Fibroblast of pulmonary artery (primary cell): ENCODE measurements at regions not wholly inside any gene's neighbourhood (a gene's known extent, or its start where the extent isn't known, plus 50 kb on each side); places are given as distances from the start of the nearest gene placed in this dataset.

Experiments used
- DNase-seq: peaks from one replicate; pipeline ENCODE4 v3.0.0-alpha.2; 2010; ENCODE audit warnings: low read depth
- H3K4me3 ChIP-seq: replicated peaks from 2 replicates; pipeline ENCODE4 v1.5.1; 2011; ENCODE audit warnings: low read depth, mild to moderate bottlenecking, control low read depth, low read length, moderate library complexity
- TF ChIP-seq, protein P1 (sequence below): IDR thresholded peaks from 2 replicates; pipeline ENCODE4 v1.5.1; 2011; ENCODE audit warnings: mild to moderate bottlenecking, control low read depth, low read length, inconsistent platforms; ENCODE audit errors: missing control alignments

DNA sequence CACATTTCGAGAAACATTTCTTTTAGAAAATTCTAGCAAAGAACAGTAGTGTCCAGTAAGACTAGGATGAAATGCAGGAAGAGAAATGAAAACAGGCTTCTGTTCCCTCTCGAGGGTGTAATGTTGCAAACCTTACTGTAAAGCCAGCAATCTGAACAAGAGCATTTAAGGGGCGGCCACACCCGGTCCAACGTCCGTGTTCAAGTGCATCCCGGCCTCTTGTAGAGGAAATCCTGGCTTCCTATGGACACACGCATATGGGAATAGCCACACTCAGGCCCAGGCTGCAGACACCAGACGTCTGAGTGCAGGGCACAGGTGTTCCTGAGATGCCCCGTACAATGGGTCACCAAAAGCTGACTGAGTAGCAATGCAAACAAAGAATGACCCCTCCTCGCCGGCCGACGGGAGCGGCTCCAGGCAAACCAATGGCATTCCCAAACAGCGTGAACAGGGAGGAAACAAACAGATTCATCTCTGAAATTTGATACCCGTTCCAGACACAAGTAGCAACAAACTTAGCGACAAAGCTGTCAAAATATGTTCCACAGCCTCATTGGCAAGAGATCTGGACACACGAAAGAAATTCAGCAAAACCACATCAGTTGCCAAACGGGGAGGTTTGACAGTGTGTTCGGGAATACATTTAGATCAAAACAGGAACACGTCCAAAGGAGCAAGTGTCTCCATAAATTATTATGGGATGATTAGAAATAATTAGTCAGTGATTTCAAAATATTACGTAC lies 278.6 kb upstream of the TSHZ3 start:
- TF ChIP-seq, protein P1, sequence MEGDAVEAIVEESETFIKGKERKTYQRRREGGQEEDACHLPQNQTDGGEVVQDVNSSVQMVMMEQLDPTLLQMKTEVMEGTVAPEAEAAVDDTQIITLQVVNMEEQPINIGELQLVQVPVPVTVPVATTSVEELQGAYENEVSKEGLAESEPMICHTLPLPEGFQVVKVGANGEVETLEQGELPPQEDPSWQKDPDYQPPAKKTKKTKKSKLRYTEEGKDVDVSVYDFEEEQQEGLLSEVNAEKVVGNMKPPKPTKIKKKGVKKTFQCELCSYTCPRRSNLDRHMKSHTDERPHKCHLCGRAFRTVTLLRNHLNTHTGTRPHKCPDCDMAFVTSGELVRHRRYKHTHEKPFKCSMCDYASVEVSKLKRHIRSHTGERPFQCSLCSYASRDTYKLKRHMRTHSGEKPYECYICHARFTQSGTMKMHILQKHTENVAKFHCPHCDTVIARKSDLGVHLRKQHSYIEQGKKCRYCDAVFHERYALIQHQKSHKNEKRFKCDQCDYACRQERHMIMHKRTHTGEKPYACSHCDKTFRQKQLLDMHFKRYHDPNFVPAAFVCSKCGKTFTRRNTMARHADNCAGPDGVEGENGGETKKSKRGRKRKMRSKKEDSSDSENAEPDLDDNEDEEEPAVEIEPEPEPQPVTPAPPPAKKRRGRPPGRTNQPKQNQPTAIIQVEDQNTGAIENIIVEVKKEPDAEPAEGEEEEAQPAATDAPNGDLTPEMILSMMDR, result no peak
- no peak overlapping the region for H3K4me3 ChIP-seq
- no peak for DNase-seq

GRCh38 chr19:31629579-31630363 lies 280.5 kb upstream of the TSHZ3 start:
- no peak overlapping the region for H3K4me3 ChIP-seq
- TF ChIP-seq, protein P1, result no peak
- DNase-seq, result no peak

- TF ChIP-seq, protein P1, result no peak
- DNase-seq, result no peak
Observed at GRCh38 chr19:31633014-31633413, 283.8 kb upstream of the TSHZ3 start.

GRCh38 chr19:31639306-31639705 lies 290.1 kb upstream of the TSHZ3 start:
- DNase-seq, result no peak
- TF ChIP-seq, protein P1, result no peak

More at GRCh38 chr19:31633014-31633413, 283.8 kb upstream of the TSHZ3 start:
- no peak overlapping the region for H3K4me3 ChIP-seq

DNA sequence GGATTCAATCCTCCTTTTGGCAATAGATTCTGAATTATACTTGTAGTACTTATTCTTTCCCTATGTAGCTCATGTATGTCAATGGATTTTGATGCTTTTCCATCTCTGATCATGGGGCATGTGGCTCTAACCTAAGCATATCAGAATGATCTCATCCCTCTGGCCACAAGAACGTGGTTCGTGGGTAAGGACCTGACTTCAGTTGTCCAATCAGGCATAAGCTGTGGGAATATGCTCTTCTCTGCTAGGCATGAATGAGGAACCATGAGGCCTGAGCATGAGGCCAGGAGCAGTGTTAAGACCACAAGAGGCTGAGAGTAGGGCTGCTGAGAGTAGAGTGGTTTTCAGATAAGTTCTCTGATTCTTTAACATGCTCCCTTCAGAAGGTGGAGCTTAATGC lies 292.4 kb upstream of the TSHZ3 start:
- H3K4me3 ChIP-seq, result no peak overlapping the region

More at GRCh38 chr19:31639306-31639705, 290.1 kb upstream of the TSHZ3 start:
- no peak overlapping the region for H3K4me3 ChIP-seq

GRCh38 chr19:31648347-31648746 lies 299.1 kb upstream of the TSHZ3 start:
- no peak overlapping the region for H3K4me3 ChIP-seq
- no peak for DNase-seq
- TF ChIP-seq, protein P1, result no peak

More for the DNA sequence above, 292.4 kb upstream of the TSHZ3 start:
- TF ChIP-seq, protein P1, result no peak
- no peak for DNase-seq
